ENCODE measurements at regions not wholly inside any gene's neighbourhood (a gene's known extent, or its start where the extent isn't known, plus 50 kb on each side); places are given as distances from the start of the nearest gene placed in this dataset.
"Not testable (repeated sequence)": the region's sequence is repeated elsewhere in the genome, so short reads cannot be mapped to it uniquely, and the experiment has no call there.

GRCh38 chr7:150158696-150159095 lies 164.5 kb upstream of the LRRC61 start:
- not testable (repeated sequence) for H3K4me1 ChIP-seq, DNase-seq, H3K36me3 ChIP-seq, H3K27ac ChIP-seq, H3K27me3 ChIP-seq, H3K4me3 ChIP-seq, H3K9me3 ChIP-seq

- not testable (repeated sequence) for H3K4me1 ChIP-seq, H3K4me3 ChIP-seq, H3K36me3 ChIP-seq, H3K27ac ChIP-seq, H3K27me3 ChIP-seq, DNase-seq, H3K9me3 ChIP-seq
Observed at GRCh38 chr7:150169515-150169914, 153.6 kb upstream of the LRRC61 start.

DNA sequence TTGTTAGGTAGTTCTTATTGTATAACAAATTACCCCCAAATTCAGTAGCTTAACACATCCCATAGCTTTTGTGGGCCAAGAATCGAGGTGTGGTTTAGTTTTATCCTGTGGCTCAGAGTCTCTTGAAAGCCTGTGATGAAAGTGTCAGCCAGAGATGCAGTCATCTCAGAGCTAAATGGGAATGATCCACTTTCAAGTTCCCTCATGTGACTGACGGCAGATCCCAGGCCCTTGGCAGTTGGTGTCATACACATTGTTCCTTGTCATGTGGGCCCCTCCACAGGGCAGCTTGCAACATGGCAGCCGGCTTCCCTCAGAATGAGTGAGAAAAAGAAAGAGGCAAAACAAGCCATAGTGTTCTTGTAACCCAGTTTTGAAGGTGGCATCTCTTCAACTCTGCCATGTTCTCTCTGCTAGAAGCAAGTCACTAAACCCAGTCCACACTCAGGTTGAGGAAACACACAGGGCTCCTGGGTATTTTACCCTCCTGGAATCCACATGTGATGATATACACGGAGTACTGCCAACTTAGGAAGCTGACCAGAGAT lies 153.1 kb upstream of the LRRC61 start:
- H3K4me1 ChIP-seq, DNase-seq, H3K27me3 ChIP-seq, H3K27ac ChIP-seq, H3K9me3 ChIP-seq, H3K36me3 ChIP-seq, H3K4me3 ChIP-seq: not testable (repeated sequence)

DNA sequence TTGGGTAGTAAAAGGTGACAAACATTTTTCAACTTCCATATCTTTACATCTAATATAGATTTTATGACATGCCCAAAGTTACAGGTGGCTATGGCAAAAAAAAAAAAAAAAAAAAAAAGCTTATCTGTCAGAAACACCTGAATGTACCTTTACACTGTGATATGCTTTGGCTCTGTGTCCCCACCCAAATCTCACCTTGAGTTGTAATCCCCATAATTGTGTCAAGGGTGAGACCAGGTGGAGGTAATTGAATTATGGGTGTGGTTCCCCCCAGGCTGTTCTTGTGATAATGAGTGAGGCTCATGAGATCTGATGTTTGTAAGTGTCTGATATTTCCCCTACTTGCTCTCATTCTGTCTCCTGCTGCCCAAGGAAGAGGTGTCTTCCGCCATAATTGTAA lies 139.6 kb upstream of the LRRC61 start:
- not testable (repeated sequence) for H3K27me3 ChIP-seq, H3K27ac ChIP-seq, DNase-seq, H3K36me3 ChIP-seq, H3K4me3 ChIP-seq, H3K9me3 ChIP-seq, H3K4me1 ChIP-seq

GRCh38 chr7:150189963-150190362 lies 133.2 kb upstream of the LRRC61 start:
- not testable (repeated sequence) for H3K36me3 ChIP-seq, H3K27me3 ChIP-seq, H3K27ac ChIP-seq, DNase-seq, H3K9me3 ChIP-seq, H3K4me1 ChIP-seq, H3K4me3 ChIP-seq

GRCh38 chr7:150192541-150192940 lies 130.6 kb upstream of the LRRC61 start:
- H3K36me3 ChIP-seq, H3K4me3 ChIP-seq, H3K27me3 ChIP-seq, DNase-seq, H3K9me3 ChIP-seq, H3K4me1 ChIP-seq, H3K27ac ChIP-seq: not testable (repeated sequence)

DNA sequence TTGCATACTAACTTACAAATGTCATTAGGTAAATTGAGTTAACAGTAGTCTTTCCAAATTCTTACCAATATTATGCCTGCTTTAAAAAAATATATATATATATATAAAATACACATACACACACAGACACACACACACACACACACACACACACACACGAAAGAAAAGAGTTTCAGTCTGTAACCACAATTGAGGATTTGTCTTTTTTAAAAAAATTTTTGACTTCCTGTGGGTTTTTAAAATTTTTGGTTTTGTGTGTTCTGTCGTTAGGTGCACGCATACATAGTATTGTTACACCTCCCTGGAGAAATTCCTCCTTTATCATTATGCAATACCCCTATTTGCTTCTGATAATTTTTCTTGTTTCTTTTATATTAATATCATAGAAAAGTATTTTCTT lies 129.3 kb upstream of the LRRC61 start:
- H3K27ac ChIP-seq, H3K4me3 ChIP-seq, H3K9me3 ChIP-seq, DNase-seq, H3K27me3 ChIP-seq, H3K36me3 ChIP-seq, H3K4me1 ChIP-seq: not testable (repeated sequence)

Small RNA genes in the stretch of these regions (small RNA-seq; reads per million reads assigned to genes)
- gene AC092666.2: 0 reads per million in 2 donors

Data from Peyer's patch (tissue), 4 donors.